ENCODE measurements at regions not wholly inside any gene's neighbourhood (a gene's known extent, or its start where the extent isn't known, plus 50 kb on each side); places are given as distances from the start of the nearest gene placed in this dataset.

- TF ChIP-seq CTCF (IDR thresholded peaks at IDR 0.05) (no peak), POLR2A (IDR thresholded peaks at IDR 0.05) (no peak)
Measured at GRCh38 chr11:92844197-92844596, 125.3 kb upstream of the MTNR1B start.
